Kidney glomerular epithelial cell (primary cell): ENCODE measurements at regions not wholly inside any gene's neighbourhood (a gene's known extent, or its start where the extent isn't known, plus 50 kb on each side); places are given as distances from the start of the nearest gene placed in this dataset.

ENCODE experiments used
- DNase-seq: peaks from one replicate; lab custom pipeline; 2025; lab: John Stamatoyannopoulos, UW

- DNase-seq: no peak
These were observed 2012.0 kb upstream of the LRRTM1 start for GRCh38 chr2:82316586-82316985.

GRCh38 chr2:82314836-82315472 lies 2010.4 kb upstream of the LRRTM1 start:
- no peak for DNase-seq

GRCh38 chr2:82307511-82307910 lies 2003.0 kb upstream of the LRRTM1 start:
- no peak for DNase-seq

- DNase-seq: no peak
These were observed 1997.0 kb upstream of the LRRTM1 start for GRCh38 chr2:82301506-82301905.

GRCh38 chr2:82289446-82289845 lies 1984.9 kb upstream of the LRRTM1 start:
- DNase-seq: no peak

DNA sequence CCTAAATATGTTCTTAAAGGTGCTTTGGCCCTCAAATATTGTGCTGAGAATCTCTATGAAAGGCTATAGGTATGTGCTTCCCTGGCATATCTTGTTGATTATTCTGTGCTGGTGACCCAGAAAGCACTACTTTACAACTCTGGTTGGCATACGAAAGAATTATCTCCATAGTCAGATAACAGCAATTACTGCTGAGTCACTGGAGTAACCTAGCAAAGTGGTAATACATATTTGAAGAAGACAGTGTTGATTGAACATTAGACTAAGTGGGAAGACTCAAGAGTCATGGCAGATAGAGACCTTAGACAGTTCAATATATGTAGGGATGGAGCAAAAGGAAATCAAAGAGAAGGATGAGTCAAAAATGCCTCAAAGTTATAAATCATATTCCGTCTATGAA lies 1978.5 kb upstream of the LRRTM1 start:
- DNase-seq: no peak

DNA sequence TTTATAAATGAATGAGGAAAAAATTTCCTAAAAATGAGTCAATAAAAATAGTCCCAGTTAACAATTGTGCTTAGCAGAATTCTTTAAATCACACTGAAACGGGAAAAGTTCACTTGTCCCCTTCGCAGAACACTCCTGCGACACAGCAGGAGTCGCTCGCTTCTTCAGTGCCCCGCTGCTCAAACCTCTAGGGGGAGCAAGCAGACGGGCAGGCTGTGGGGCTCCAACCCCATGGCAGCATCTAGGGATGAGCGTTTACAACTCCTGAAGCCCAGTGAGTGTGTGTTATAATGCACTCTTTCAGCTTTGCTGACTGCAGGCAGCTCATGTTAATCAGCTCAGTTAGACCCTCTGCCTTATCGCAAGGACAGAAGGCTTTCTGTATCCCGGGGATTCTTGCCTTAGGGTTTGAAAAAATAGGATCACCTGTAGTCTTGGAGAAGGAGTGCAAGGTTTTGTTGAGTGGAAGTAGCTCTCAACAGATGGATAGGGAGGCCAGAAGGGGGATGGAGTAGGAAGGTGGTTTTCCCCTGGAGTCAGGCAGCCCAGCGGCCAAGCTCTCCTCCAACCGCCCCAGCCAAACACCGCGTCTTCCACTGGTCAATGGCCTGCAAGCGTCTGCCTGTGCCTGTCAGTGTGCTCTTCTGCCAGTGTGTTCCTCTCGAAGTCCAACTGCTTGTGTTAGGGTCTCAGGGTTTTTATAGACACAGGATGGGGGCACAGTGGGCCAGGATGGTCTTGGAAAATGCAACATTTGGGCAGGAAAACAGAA lies 1977.7 kb upstream of the LRRTM1 start:
- DNase-seq: no peak

GRCh38 chr2:82279367-82279766 lies 1974.8 kb upstream of the LRRTM1 start:
- no peak for DNase-seq

DNA sequence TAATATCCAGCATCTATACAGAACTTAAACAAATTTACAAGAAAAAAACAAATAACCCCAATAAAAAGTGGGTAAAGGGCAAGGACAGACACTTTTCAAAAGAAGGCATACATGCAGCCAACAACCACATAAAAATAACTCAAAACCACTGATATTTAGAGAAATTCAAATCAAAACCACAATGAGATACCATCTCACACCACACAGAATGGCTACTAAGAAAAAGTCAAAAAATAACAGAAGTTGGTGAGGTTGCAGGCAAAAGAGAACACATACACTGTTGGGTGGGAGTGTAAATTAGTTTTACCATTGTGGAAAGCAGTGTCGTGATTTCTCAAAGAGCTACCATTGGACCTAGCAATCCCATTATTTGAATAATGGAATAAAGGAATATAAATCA lies 1973.9 kb upstream of the LRRTM1 start:
- DNase-seq: no peak

- no peak for DNase-seq
These were observed 1971.0 kb upstream of the LRRTM1 start for GRCh38 chr2:82275599-82275998.

GRCh38 chr2:82268446-82268845 lies 1963.9 kb upstream of the LRRTM1 start:
- no peak for DNase-seq

DNA sequence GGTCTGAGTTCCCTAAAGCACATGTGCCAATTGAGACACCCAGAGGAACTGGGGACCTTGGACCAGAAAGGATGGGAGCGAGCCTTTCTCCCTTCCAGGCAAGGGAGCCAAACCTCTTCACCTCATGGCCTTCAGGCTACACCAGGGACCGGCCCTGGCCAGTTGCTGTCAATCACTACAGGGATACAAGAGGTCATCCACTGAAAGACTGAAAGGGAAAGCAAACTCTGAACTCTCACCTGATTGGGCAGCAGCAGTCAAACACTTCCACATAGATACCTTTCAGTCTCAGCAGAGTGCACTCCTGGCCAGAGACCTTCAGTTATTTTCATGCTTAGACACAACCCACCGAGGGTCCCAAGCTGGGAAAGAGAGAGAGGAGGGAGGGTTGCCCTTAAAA lies 1956.0 kb upstream of the LRRTM1 start:
- no peak for DNase-seq

- no peak for DNase-seq
These were observed 1955.0 kb upstream of the LRRTM1 start for GRCh38 chr2:82259551-82259950.

- DNase-seq: no peak
These were observed 1953.4 kb upstream of the LRRTM1 start for GRCh38 chr2:82257796-82258555.

GRCh38 chr2:82256983-82257632 lies 1952.6 kb upstream of the LRRTM1 start:
- DNase-seq: no peak

GRCh38 chr2:82256288-82256687 lies 1951.7 kb upstream of the LRRTM1 start:
- no peak for DNase-seq

DNA sequence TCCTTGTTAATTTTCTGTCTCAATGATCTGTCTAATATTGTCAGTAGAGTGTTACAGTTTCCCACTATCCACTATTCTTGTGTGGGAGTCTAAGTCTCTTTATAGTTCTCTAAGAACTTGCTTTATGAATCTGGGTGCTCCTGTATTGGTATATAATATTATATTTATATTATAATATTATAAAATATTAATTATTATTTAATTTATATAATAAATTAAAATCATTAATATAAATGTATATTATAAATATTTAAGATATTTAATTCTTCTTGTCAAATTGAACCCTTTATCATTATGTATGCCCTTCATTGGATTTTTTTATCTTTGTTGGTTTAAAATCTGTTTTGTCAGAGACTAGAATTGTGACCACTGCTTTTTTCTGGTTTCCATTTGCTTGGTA lies 1950.2 kb upstream of the LRRTM1 start:
- DNase-seq: no peak

- no peak for DNase-seq
These were observed 1941.7 kb upstream of the LRRTM1 start for GRCh38 chr2:82246220-82246775.

DNA sequence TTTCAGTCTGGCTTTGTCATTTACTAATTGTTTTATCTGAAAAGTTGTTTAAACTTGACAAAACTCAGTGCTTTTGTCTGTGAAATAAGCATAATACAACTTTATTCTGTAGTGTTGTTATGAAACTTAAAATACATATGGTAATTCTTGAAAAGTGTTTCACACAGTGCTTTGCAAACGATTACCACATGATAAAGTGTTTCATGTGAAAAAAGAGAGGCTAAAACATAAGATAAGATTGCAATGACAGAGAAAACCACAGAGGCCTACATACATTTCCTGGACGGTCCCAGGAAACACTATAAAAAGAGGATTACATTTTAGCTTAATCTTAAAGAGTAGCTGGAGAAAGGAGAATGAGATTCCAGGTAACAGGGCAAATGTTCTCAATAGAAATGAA lies 1934.6 kb upstream of the LRRTM1 start:
- DNase-seq: no peak

DNA sequence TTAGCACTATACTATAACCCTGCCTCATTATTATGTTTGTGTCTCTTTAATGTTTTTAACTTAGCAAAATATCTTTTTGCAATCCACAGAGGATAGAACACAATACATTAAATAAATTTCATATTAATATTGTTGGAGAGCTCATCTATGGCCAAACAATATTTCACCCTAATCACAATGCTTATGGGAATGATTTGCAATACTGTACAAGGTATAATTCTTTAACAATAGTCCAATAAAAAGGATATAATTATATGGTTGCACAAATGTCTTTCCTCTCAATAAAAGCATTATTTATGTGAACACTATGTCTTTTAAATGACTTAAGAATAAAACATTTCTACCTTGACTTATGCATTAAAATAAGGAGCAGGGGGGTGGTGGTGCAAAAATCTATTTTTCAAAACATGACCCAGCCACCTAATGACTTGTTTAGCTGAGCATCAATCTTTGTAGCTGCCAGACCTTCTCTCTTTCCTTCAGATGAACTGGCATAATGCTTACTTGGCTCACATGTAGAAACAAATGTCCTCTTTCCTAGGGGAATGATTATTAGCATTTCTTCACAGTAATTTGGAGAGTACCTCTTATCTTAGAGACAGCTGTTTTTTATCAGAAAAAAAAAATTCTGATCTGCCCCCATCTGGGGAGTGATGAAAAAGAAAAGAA lies 1933.6 kb upstream of the LRRTM1 start:
- DNase-seq: no peak

DNA sequence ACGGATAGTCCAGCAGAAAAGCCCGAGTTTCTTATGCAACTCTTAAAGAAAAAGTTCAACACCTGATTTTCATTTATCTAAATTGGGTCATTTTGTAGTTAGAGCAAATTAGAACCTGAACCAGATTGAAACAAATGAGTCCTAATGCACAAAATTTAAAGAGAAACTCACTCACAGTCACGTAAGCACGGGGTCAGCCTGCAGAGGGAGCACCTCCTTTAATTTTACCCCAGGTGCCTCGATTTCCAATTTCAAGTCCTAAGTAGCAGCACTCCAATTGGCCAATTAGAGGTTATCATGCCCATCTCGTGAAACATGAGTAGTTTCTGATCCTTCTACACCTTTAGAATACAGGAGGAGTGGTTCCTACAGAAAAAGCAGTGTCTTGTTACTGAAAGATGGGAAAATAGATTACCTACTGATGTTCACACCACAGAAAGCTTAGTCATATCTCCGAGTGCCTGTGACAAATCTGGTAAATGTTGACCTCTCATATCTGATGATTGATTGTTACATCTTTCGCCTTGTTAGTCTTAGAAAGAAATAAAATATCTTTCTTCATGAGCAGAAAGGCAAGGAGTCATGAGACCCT lies 1929.8 kb upstream of the LRRTM1 start:
- no peak for DNase-seq
